ENCODE measurements at regions not wholly inside any gene's neighbourhood (a gene's known extent, or its start where the extent isn't known, plus 50 kb on each side); places are given as distances from the start of the nearest gene placed in this dataset.

DNA sequence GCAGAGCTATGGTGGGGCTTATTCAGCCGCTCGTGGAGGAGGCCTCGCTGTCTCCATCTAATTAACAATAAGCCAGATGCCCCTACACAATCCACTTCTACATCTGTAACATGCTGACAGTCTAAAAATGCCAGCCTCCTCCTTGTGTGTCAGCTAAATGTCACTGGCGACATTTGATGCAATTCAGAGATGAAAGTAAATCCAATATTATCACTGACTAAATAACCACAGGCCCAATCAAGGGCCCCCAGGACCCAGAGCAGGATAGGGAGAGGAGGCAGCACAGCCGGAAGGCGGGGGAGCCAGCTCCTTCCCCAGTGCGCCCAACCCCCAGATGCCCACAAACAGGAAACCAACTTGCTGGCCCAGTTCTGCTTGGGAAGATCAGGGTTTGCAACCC lies 76.6 kb downstream of the DMRTA2 start:
- TF ChIP-seq EZH2 (IDR thresholded peaks at IDR 0.05; ENCODE audit: insufficient read depth, poor library complexity, severe bottlenecking), result no peak
- no peak for TF ChIP-seq EZH2phosphoT487 (IDR thresholded peaks at IDR 0.05; ENCODE audit: insufficient read depth, low read depth)

Measured in GM23248 (cell line).